NCI-H446 (cell line): ENCODE measurements at regions not wholly inside any gene's neighbourhood (a gene's known extent, or its start where the extent isn't known, plus 50 kb on each side); places are given as distances from the start of the nearest gene placed in this dataset.
A peak's percentile ranks its signal among the peaks of the same experiment; 100 is the strongest.
"Not testable (repeated sequence)": the region's sequence is repeated elsewhere in the genome, so short reads cannot be mapped to it uniquely, and the experiment has no call there.

Experiments
- DNase-seq, 2 experiments: peaks; one replicate each; lab custom pipeline; 2025; lab: John Stamatoyannopoulos, UW

GRCh38 chr1:10867138-10867721, 70.8 kb upstream of the CASZ1 start:
- DNase-seq: peak in 1 of 2 experiments; percentile 70

- DNase-seq: peak; percentile 36 to 76
These were observed 71.6 kb upstream of the CASZ1 start for GRCh38 chr1:10867914-10868598.

GRCh38 chr1:10868599-10868965, 72.1 kb upstream of the CASZ1 start:
- no peak for DNase-seq

GRCh38 chr1:10869933-10870332, 73.5 kb upstream of the CASZ1 start:
- DNase-seq: no peak

GRCh38 chr1:10870493-10871096, 74.1 kb upstream of the CASZ1 start:
- DNase-seq: no peak

- DNase-seq: no peak
These were observed 76.7 kb upstream of the CASZ1 start for GRCh38 chr1:10873189-10873588.

- no peak for DNase-seq
These were observed 77.9 kb upstream of the CASZ1 start for GRCh38 chr1:10874351-10874750.

GRCh38 chr1:10877894-10878293, 81.4 kb upstream of the CASZ1 start:
- no peak for DNase-seq

- DNase-seq: no peak
These were observed 82.0 kb upstream of the CASZ1 start for GRCh38 chr1:10878469-10878868.

GRCh38 chr1:10880063-10880462, 83.6 kb upstream of the CASZ1 start:
- no peak for DNase-seq

- no peak for DNase-seq
These were observed 84.6 kb upstream of the CASZ1 start for GRCh38 chr1:10881046-10881445.

- DNase-seq: no peak
These were observed 85.6 kb upstream of the CASZ1 start for GRCh38 chr1:10882069-10882468.

- not testable (repeated sequence) for DNase-seq
These were observed 90.6 kb upstream of the CASZ1 start for GRCh38 chr1:10887032-10887431.

GRCh38 chr1:10888291-10888690, 91.8 kb upstream of the CASZ1 start:
- DNase-seq: no peak

- no peak for DNase-seq
These were observed 92.6 kb upstream of the CASZ1 start for GRCh38 chr1:10888791-10889649.

GRCh38 chr1:10889650-10890353, 93.4 kb upstream of the CASZ1 start:
- no peak for DNase-seq

- no peak for DNase-seq
These were observed 94.1 kb upstream of the CASZ1 start for GRCh38 chr1:10890491-10891071.

- DNase-seq: no peak
These were observed 94.6 kb upstream of the CASZ1 start for GRCh38 chr1:10891091-10891490.

- no peak for DNase-seq
These were observed 96.0 kb upstream of the CASZ1 start for GRCh38 chr1:10892138-10893065.

GRCh38 chr1:10895621-10896020, 99.2 kb upstream of the CASZ1 start:
- DNase-seq: no peak

- DNase-seq: no peak
These were observed 100.2 kb upstream of the CASZ1 start for GRCh38 chr1:10896673-10897072.
